GM23338 (cell line): ENCODE measurements at regions not wholly inside any gene's neighbourhood (a gene's known extent, or its start where the extent isn't known, plus 50 kb on each side); places are given as distances from the start of the nearest gene placed in this dataset.

Experiments
- ATAC-seq: fragments of 200-7000 bp; cut with Tn5 transposase; 3 replicates; pipeline ENCODE4 v1.9.1; 2020
- DNase-seq: peaks from one replicate; pipeline ENCODE4 v3.0.0-alpha.2; 2015; ENCODE audit warnings: low spot score
- H2AFZ ChIP-seq: fragments of 200-600 bp; sonication (generic); 2 replicates; pipeline ENCODE4 v1.8.0; 2016; ENCODE audit warnings: antibody characterized with exemption, mild to moderate bottlenecking, moderate library complexity
- H3F3A ChIP-seq: fragments of 200-600 bp; sonication (generic); replicated peaks from 2 replicates; pipeline ENCODE4 v1.8.0; 2017; ENCODE audit warnings: antibody characterized with exemption, mixed run types, low read depth
- H3K27ac ChIP-seq: fragments of 200-600 bp; sonication (generic); 2 replicates; pipeline ENCODE4 v1.6.1; 2016; ENCODE audit warnings: low read depth
- H3K27me3 ChIP-seq: fragments of 200-600 bp; sonication (generic); 2 replicates; pipeline ENCODE4 v1.8.0; 2016; ENCODE audit warnings: mild to moderate bottlenecking, mixed run types, moderate library complexity; ENCODE audit not compliant: insufficient read depth
- H3K36me3 ChIP-seq: fragments of 200-600 bp; sonication (generic); 2 replicates; pipeline ENCODE4 v1.8.0; 2016; ENCODE audit warnings: mild to moderate bottlenecking; ENCODE audit not compliant: insufficient read depth
- H3K4me1 ChIP-seq: fragments of 200-600 bp; sonication (generic); 2 replicates; pipeline ENCODE4 v1.8.0; 2016; ENCODE audit warnings: mild to moderate bottlenecking, moderate library complexity; ENCODE audit not compliant: insufficient read depth
- H3K4me2 ChIP-seq: fragments of 200-600 bp; sonication (generic); 2 replicates; pipeline ENCODE4 v1.7.1; 2017; ENCODE audit warnings: mixed run types
- H3K4me3 ChIP-seq: fragments of 200-600 bp; sonication (generic); 2 replicates; pipeline ENCODE4 v1.6.1; 2016; ENCODE audit warnings: mixed run types
- H3K79me2 ChIP-seq: fragments of 200-600 bp; sonication (generic); replicated peaks from 2 replicates; pipeline ENCODE4 v1.8.0; 2017; ENCODE audit warnings: mild to moderate bottlenecking; ENCODE audit not compliant: insufficient read depth
- H3K9me2 ChIP-seq: fragments of 200-600 bp; sonication (generic); 2 replicates; pipeline ENCODE4 v1.8.0; 2017; ENCODE audit not compliant: insufficient read depth
- H4K20me1 ChIP-seq: fragments of 200-600 bp; sonication (generic); replicated peaks from 2 replicates; pipeline ENCODE4 v1.8.0; 2017; ENCODE audit warnings: mild to moderate bottlenecking; ENCODE audit not compliant: insufficient read depth
- H3K27ac Mint-ChIP-seq: 2 replicates; pipeline ENCODE4 v1.8.0; 2020; ENCODE audit warnings: inconsistent platforms, mild to moderate bottlenecking, moderate library complexity, mixed read lengths
- H3K27me3 Mint-ChIP-seq: 3 replicates; pipeline ENCODE4 v1.8.0; 2022; ENCODE audit warnings: low read depth, mild to moderate bottlenecking, moderate library complexity, mixed read lengths, inconsistent platforms; ENCODE audit not compliant: insufficient read depth, poor library complexity
- H3K36me3 Mint-ChIP-seq: 3 replicates; pipeline ENCODE4 v1.8.0; 2021; ENCODE audit warnings: low read depth, mild to moderate bottlenecking, inconsistent platforms, moderate library complexity, mixed read lengths
- H3K4me1 Mint-ChIP-seq: 3 replicates; pipeline ENCODE4 v1.8.0; 2020; ENCODE audit warnings: mild to moderate bottlenecking, inconsistent platforms, mixed read lengths
- H3K4me3 Mint-ChIP-seq: 3 replicates; pipeline ENCODE4 v1.8.0; 2021; ENCODE audit warnings: moderate library complexity, mild to moderate bottlenecking, inconsistent platforms, mixed read lengths
- H3K9me3 Mint-ChIP-seq: 3 replicates; pipeline ENCODE4 v1.8.0; 2020; ENCODE audit warnings: moderate library complexity, mild to moderate bottlenecking, inconsistent platforms, mixed read lengths
- CREB1 ChIP-seq: fragments of 250-450 bp; sonication (Bioruptor Pico); IDR thresholded peaks from 2 replicates; pipeline ENCODE4 v1.5.0; 2020; ENCODE audit warnings: low read depth, mild to moderate bottlenecking, moderate library complexity
- EZH2phosphoT487 ChIP-seq: fragments of 200-600 bp; sonication (generic); IDR thresholded peaks from one replicate; pipeline ENCODE4 v1.8.1; 2018; ENCODE audit warnings: antibody characterized with exemption; ENCODE audit not compliant: unreplicated experiment
- NANOG ChIP-seq: IDR thresholded peaks from 2 replicates; pipeline ENCODE4 v1.6.1; 2016; ENCODE audit warnings: antibody characterized with exemption, borderline replicate concordance
- STAT1 ChIP-seq: IDR thresholded peaks from one replicate; pipeline ENCODE4 v1.6.1; 2016; ENCODE audit warnings: antibody characterized with exemption; ENCODE audit not compliant: unreplicated experiment
- ZNF331 ChIP-seq: fragments of 250-450 bp; sonication (Bioruptor Pico); IDR thresholded peaks from 2 replicates; pipeline ENCODE4 v1.5.0; 2020; ENCODE audit warnings: low read depth, mild to moderate bottlenecking, moderate library complexity
- TF ChIP-seq, protein P1 (sequence below), 2 experiments: fragments of 200-600 bp in 1 of 2; sonication (generic) in 1 of 2; conservative IDR thresholded peaks; 2 replicates each; pipeline versions ENCODE4 v1.5.1 to v1.6.1; 2016 to 2017; ENCODE audit warnings: antibody characterized with exemption in 2 of 2, low read depth in 2 of 2, mild to moderate bottlenecking in 2 of 2, moderate library complexity in 1 of 2
- TF ChIP-seq, protein P2 (sequence below): fragments of 250-450 bp; sonication (Bioruptor Pico); IDR thresholded peaks from 2 replicates; pipeline ENCODE4 v1.5.0; 2020; ENCODE audit warnings: mild to moderate bottlenecking, moderate library complexity
- TF ChIP-seq, protein P3 (sequence below): IDR thresholded peaks from one replicate; pipeline ENCODE4 v1.6.1; 2018; ENCODE audit warnings: antibody characterized with exemption; ENCODE audit not compliant: unreplicated experiment

DNA sequence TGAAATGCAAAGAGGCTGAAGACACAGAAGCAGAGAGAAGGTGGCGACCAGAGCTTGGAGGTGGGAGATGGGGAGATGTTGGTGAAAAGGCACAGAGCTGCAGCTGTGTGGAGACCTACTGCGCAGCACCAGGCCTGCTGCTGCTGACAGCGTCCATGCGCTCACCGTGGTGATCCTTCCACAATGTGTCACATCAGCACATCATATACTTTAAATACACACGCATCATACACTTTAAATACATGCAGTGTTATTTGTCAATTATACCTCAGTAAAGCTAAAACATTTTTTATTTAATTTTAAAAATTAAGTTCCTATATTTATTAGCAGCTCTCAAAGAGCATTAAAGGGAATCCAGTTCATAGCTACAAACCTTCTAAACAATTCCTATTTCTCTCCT lies 200.9 kb downstream of the TTLL2 start:
- Histone ChIP-seq H3F3A (no peaks in the 10 kb centered on the region), H3K27me3 (peaks cover 19% of the 10 kb centered on the region), H3K4me1 (no peaks in the 10 kb centered on the region), H2AFZ (peak overlapping the region; percentile 32; the same call in 1 of the 2 replicates), H3K4me3 (no peak overlapping the region), H3K4me2 (no peak overlapping the region), H4K20me1 (no peaks in the 10 kb centered on the region), H3K27ac (no peak overlapping the region), H3K9me2 (peaks cover 5% of the 10 kb centered on the region; the same call in 1 of the 2 replicates), H3K36me3 (no peaks in the 10 kb centered on the region), H3K79me2 (no peaks in the 10 kb centered on the region)
- TF ChIP-seq NANOG, result no peak
- TF ChIP-seq STAT1, result no peak
- TF ChIP-seq, protein P1, sequence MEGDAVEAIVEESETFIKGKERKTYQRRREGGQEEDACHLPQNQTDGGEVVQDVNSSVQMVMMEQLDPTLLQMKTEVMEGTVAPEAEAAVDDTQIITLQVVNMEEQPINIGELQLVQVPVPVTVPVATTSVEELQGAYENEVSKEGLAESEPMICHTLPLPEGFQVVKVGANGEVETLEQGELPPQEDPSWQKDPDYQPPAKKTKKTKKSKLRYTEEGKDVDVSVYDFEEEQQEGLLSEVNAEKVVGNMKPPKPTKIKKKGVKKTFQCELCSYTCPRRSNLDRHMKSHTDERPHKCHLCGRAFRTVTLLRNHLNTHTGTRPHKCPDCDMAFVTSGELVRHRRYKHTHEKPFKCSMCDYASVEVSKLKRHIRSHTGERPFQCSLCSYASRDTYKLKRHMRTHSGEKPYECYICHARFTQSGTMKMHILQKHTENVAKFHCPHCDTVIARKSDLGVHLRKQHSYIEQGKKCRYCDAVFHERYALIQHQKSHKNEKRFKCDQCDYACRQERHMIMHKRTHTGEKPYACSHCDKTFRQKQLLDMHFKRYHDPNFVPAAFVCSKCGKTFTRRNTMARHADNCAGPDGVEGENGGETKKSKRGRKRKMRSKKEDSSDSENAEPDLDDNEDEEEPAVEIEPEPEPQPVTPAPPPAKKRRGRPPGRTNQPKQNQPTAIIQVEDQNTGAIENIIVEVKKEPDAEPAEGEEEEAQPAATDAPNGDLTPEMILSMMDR (conservative IDR thresholded peaks at IDR 0.05; ENCODE audit: low read depth in 2 of 2), result no peak
- no peak for TF ChIP-seq CREB1
- TF ChIP-seq EZH2phosphoT487, result no peak
- Mint-ChIP-seq H3K36me3 (0 out of 3 replicates have a peak, but pooled peaks cover 3% of the 10 kb centered on the region), H3K27me3 (peaks cover 17% of the 10 kb centered on the region), H3K9me3 (no peaks in the 10 kb centered on the region), H3K27ac (no peak overlapping the region), H3K4me1 (peaks cover 7% of the 10 kb centered on the region), H3K4me3 (no peak overlapping the region)
- ATAC-seq (no peak), DNase-seq (no peak)

DNA sequence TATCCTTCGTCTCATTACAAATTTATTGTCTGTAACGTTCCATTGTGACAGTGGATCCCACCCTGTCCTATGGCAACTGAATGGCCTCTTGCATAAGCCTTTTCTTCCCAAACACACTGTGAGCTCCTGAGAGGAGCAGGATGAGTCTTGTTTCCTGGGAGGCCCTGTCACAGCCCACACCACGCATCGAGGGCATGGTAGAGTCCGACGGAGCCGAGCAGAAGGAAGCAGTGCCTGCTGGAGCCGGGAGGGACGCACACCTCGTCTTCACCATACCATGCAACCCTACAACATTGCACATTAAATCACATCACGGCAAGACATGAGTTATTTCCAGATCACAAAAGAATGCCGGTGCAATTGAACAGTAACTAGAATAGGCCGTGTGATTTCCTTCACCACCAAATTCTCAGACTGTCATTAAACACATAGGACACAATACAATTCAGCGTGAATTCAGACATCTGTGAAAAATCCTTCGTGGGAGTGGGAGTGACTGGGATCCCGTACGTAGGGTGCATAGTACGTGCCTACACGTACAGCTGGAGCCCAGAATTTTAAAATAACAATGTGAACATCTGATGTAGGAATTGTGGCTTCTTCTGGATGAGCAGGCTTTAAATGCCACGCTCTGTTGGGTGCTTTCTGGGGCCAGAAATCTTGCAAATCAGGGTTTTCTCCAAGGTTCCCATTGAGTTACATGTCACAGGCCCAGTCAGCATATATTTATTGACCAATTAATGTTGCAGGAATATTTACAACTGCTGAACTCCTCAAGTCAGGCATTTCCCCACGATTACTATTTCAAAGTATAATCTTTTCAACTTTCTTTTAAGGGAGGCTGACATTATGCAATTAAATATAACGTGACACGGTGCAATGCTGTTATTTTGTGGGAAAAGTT lies 201.8 kb downstream of the TTLL2 start:
- H3K27ac ChIP-seq, result no peak overlapping the region
- H3K27ac Mint-ChIP-seq, result no peak overlapping the region; the same call in 1 of the 2 replicates
- peaks cover 26% of the 10 kb centered on the region for H3K27me3 Mint-ChIP-seq
- peak overlapping the region; percentile 32; the same call in 1 of the 2 replicates for H2AFZ ChIP-seq
- H3K36me3 ChIP-seq, result no peaks in the 10 kb centered on the region
- no peaks in the 10 kb centered on the region for H3K79me2 ChIP-seq
- no peaks in the 10 kb centered on the region for H4K20me1 ChIP-seq
- H3K4me3 Mint-ChIP-seq, result no peak overlapping the region
- DNase-seq (no peak), ATAC-seq (no peak)
- peaks cover 8% of the 10 kb centered on the region for H3K36me3 Mint-ChIP-seq
- H3K4me1 Mint-ChIP-seq, result peaks cover 11% of the 10 kb centered on the region
- H3K4me1 ChIP-seq, result no peaks in the 10 kb centered on the region
- H3K9me2 ChIP-seq, result peaks cover 5% of the 10 kb centered on the region; the same call in 1 of the 2 replicates
- no peak overlapping the region for H3K4me3 ChIP-seq
- peaks cover 4% of the 10 kb centered on the region for H3K9me3 Mint-ChIP-seq
- H3F3A ChIP-seq, result no peaks in the 10 kb centered on the region
- peaks cover 28% of the 10 kb centered on the region for H3K27me3 ChIP-seq
- H3K4me2 ChIP-seq, result no peak overlapping the region
- TF ChIP-seq EZH2phosphoT487 (no peak), CREB1 (no peak), ZNF331 (CRISPR knock-in tag) (no peak), NANOG (no peak)
- TF ChIP-seq, protein P2, sequence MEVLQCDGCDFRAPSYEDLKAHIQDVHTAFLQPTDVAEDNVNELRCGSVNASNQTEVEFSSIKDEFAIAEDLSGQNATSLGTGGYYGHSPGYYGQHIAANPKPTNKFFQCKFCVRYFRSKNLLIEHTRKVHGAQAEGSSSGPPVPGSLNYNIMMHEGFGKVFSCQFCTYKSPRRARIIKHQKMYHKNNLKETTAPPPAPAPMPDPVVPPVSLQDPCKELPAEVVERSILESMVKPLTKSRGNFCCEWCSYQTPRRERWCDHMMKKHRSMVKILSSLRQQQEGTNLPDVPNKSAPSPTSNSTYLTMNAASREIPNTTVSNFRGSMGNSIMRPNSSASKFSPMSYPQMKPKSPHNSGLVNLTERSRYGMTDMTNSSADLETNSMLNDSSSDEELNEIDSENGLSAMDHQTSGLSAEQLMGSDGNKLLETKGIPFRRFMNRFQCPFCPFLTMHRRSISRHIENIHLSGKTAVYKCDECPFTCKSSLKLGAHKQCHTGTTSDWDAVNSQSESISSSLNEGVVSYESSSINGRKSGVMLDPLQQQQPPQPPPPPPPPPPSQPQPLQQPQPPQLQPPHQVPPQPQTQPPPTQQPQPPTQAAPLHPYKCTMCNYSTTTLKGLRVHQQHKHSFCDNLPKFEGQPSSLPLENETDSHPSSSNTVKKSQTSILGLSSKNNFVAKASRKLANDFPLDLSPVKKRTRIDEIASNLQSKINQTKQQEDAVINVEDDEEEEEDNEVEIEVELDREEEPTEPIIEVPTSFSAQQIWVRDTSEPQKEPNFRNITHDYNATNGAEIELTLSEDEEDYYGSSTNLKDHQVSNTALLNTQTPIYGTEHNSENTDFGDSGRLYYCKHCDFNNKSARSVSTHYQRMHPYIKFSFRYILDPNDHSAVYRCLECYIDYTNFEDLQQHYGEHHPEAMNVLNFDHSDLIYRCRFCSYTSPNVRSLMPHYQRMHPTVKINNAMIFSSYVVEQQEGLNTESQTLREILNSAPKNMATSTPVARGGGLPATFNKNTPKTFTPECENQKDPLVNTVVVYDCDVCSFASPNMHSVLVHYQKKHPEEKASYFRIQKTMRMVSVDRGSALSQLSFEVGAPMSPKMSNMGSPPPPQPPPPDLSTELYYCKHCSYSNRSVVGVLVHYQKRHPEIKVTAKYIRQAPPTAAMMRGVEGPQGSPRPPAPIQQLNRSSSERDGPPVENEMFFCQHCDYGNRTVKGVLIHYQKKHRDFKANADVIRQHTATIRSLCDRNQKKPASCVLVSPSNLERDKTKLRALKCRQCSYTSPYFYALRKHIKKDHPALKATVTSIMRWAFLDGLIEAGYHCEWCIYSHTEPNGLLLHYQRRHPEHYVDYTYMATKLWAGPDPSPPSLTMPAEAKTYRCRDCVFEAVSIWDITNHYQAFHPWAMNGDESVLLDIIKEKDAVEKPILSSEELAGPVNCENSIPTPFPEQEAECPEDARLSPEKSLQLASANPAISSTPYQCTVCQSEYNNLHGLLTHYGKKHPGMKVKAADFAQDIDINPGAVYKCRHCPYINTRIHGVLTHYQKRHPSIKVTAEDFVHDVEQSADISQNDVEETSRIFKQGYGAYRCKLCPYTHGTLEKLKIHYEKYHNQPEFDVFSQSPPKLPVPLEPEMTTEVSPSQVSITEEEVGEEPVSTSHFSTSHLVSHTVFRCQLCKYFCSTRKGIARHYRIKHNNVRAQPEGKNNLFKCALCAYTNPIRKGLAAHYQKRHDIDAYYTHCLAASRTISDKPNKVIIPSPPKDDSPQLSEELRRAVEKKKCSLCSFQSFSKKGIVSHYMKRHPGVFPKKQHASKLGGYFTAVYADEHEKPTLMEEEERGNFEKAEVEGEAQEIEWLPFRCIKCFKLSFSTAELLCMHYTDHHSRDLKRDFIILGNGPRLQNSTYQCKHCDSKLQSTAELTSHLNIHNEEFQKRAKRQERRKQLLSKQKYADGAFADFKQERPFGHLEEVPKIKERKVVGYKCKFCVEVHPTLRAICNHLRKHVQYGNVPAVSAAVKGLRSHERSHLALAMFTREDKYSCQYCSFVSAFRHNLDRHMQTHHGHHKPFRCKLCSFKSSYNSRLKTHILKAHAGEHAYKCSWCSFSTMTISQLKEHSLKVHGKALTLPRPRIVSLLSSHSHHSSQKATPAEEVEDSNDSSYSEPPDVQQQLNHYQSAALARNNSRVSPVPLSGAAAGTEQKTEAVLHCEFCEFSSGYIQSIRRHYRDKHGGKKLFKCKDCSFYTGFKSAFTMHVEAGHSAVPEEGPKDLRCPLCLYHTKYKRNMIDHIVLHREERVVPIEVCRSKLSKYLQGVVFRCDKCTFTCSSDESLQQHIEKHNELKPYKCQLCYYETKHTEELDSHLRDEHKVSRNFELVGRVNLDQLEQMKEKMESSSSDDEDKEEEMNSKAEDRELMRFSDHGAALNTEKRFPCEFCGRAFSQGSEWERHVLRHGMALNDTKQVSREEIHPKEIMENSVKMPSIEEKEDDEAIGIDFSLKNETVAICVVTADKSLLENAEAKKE, result no peak
- TF ChIP-seq, protein P3, sequence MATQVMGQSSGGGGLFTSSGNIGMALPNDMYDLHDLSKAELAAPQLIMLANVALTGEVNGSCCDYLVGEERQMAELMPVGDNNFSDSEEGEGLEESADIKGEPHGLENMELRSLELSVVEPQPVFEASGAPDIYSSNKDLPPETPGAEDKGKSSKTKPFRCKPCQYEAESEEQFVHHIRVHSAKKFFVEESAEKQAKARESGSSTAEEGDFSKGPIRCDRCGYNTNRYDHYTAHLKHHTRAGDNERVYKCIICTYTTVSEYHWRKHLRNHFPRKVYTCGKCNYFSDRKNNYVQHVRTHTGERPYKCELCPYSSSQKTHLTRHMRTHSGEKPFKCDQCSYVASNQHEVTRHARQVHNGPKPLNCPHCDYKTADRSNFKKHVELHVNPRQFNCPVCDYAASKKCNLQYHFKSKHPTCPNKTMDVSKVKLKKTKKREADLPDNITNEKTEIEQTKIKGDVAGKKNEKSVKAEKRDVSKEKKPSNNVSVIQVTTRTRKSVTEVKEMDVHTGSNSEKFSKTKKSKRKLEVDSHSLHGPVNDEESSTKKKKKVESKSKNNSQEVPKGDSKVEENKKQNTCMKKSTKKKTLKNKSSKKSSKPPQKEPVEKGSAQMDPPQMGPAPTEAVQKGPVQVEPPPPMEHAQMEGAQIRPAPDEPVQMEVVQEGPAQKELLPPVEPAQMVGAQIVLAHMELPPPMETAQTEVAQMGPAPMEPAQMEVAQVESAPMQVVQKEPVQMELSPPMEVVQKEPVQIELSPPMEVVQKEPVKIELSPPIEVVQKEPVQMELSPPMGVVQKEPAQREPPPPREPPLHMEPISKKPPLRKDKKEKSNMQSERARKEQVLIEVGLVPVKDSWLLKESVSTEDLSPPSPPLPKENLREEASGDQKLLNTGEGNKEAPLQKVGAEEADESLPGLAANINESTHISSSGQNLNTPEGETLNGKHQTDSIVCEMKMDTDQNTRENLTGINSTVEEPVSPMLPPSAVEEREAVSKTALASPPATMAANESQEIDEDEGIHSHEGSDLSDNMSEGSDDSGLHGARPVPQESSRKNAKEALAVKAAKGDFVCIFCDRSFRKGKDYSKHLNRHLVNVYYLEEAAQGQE, result no peak
